HEK293T (cell line): ENCODE measurements at regions not wholly inside any gene's neighbourhood (a gene's known extent, or its start where the extent isn't known, plus 50 kb on each side); places are given as distances from the start of the nearest gene placed in this dataset.

ENCODE experiments used
- BHLHE40 ChIP-seq: fragments of 450-650 bp; IDR thresholded peaks from 2 replicates; pipeline ENCODE4 v1.6.1; 2016; ENCODE audit warnings: mild to moderate bottlenecking, moderate library complexity, borderline replicate concordance
- CTBP1 ChIP-seq: fragments of 450-650 bp; IDR thresholded peaks from 2 replicates; pipeline ENCODE4 v1.6.1; 2016; ENCODE audit warnings: borderline replicate concordance
- FOXM1 ChIP-seq: fragments of 450-650 bp; IDR thresholded peaks from 2 replicates; pipeline ENCODE4 v1.6.1; 2017; ENCODE audit warnings: mild to moderate bottlenecking, borderline replicate concordance
- HDGF ChIP-seq: fragments of 450-650 bp; IDR thresholded peaks from 2 replicates; pipeline ENCODE4 v1.6.1; 2017; ENCODE audit warnings: antibody characterized with exemption, borderline replicate concordance
- PKNOX1 ChIP-seq: fragments of 450-650 bp; IDR thresholded peaks from 2 replicates; pipeline ENCODE4 v1.6.1; 2016
- SP1 ChIP-seq: fragments of 450-650 bp; IDR thresholded peaks from 2 replicates; pipeline ENCODE4 v1.6.1; 2017
- TARDBP ChIP-seq: fragments of 450-650 bp; IDR thresholded peaks from 2 replicates; pipeline ENCODE4 v1.6.1; 2016
- ZNF384 ChIP-seq: fragments of 450-650 bp; IDR thresholded peaks from 2 replicates; pipeline ENCODE4 v1.6.1; 2016

- TF ChIP-seq BHLHE40 (no peak), HDGF (no peak), FOXM1 (no peak), SP1 (no peak), ZNF384 (no peak), PKNOX1 (no peak), TARDBP (no peak), CTBP1 (no peak)
These were observed 89.0 kb upstream of the CDH4 start for GRCh38 chr20:61163031-61163430.
